H1 (cell line): ENCODE measurements at regions not wholly inside any gene's neighbourhood (a gene's known extent, or its start where the extent isn't known, plus 50 kb on each side); places are given as distances from the start of the nearest gene placed in this dataset.

Source experiments
- CTCF ChIA-PET: fragments of 300-600 bp; sonication (Branson Sonifier 250); formaldehyde crosslinking; loops from one replicate; lab custom pipeline; 2021; ENCODE audit not compliant: partially characterized antibody; lab: Charles Lee
- POLR2A ChIA-PET: fragments of 300-600 bp; sonication (Branson Sonifier 250); formaldehyde crosslinking; loops from one replicate; lab custom pipeline; 2021; ENCODE audit warnings: inconsistent platforms; ENCODE audit not compliant: partially characterized antibody; lab: Charles Lee
- DNase-seq, 2 experiments: peaks; one replicate each; pipeline versions ENCODE4 v3.0.0 to v3.0.0-alpha.2; 2010 to 2022; ENCODE audit warnings: low spot score in 2 of 2, low read depth in 1 of 2, mixed read lengths in 1 of 2
- FAIRE-seq: peaks from 2 replicates; lab custom pipeline; 2011; peaks lifted over from hg19 to GRCh38; lab: Jason Lieb, UNC
- H2AFZ ChIP-seq: 2 replicates; pipeline ENCODE4 v1.8.1; 2012; ENCODE audit warnings: low read length, inconsistent platforms
- H2AK5ac ChIP-seq: 2 replicates; pipeline ENCODE4 v1.6.1; 2013; ENCODE audit warnings: low read depth, low read length
- H2BK120ac ChIP-seq: replicated peaks from 2 replicates; pipeline ENCODE3; 2013; ENCODE audit warnings: low read depth, low read length, inconsistent platforms
- H2BK12ac ChIP-seq: 2 replicates; pipeline ENCODE4 v1.6.1; 2013; ENCODE audit warnings: low read depth, low read length
- H2BK15ac ChIP-seq: 2 replicates; pipeline ENCODE4 v1.6.1; 2013; ENCODE audit warnings: low read length
- H2BK20ac ChIP-seq: 2 replicates; pipeline ENCODE4 v1.6.1; 2013; ENCODE audit warnings: low read length
- H2BK5ac ChIP-seq: 2 replicates; pipeline ENCODE4 v1.6.1; 2013; ENCODE audit warnings: low read depth, low read length
- H3K14ac ChIP-seq: 2 replicates; pipeline ENCODE4 v1.6.1; 2013; ENCODE audit warnings: inconsistent platforms; ENCODE audit not compliant: insufficient read length
- H3K18ac ChIP-seq: 2 replicates; pipeline ENCODE4 v1.6.1; 2013; ENCODE audit warnings: low read length; ENCODE audit errors: extremely low read depth
- H3K23ac ChIP-seq: 2 replicates; pipeline ENCODE4 v1.6.1; 2013; ENCODE audit warnings: inconsistent platforms; ENCODE audit not compliant: insufficient read length
- H3K23me2 ChIP-seq: 2 replicates; pipeline ENCODE4 v1.6.1; 2013; ENCODE audit warnings: low read depth, low read length
- H3K27ac ChIP-seq: 2 replicates; pipeline ENCODE4 v1.6.1; 2011; ENCODE audit warnings: low read depth, low read length, inconsistent platforms
- H3K27me3 ChIP-seq, 4 experiments: replicated peaks in 1 of 4; 1 replicate in 1 of 4; 2 replicates in 3 of 4; pipeline versions ENCODE4 v1.6.1 to v1.8.1; 2011 to 2013; ENCODE audit warnings: low read length in 3 of 4, mild to moderate bottlenecking in 3 of 4, inconsistent platforms in 2 of 4, mixed read lengths in 2 of 4, moderate library complexity in 1 of 4; ENCODE audit not compliant: control insufficient read depth in 3 of 4, insufficient read depth in 3 of 4; ENCODE audit errors: extremely low read depth in 1 of 4
- H3K36me3 ChIP-seq, 4 experiments: 2 replicates each; pipeline versions ENCODE4 v1.6.1 to v1.8.1; 2011 to 2013; ENCODE audit warnings: mild to moderate bottlenecking in 4 of 4, low read length in 3 of 4, moderate library complexity in 2 of 4, control low read depth in 1 of 4, inconsistent platforms in 1 of 4; ENCODE audit not compliant: insufficient read depth in 4 of 4, control insufficient read depth in 2 of 4
- H3K4ac ChIP-seq: replicated peaks from 2 replicates; pipeline ENCODE3; 2013; ENCODE audit warnings: low read length, low read depth, mixed read lengths, inconsistent platforms; ENCODE audit not compliant: insufficient read length
- H3K4me1 ChIP-seq, 4 experiments: replicated peaks in 1 of 4; 1 replicate in 1 of 4; 2 replicates in 3 of 4; pipeline versions ENCODE4 v1.6.1 to v1.8.1; 2011 to 2013; ENCODE audit warnings: low read length in 3 of 4, inconsistent platforms in 2 of 4, mixed read lengths in 1 of 4; ENCODE audit not compliant: insufficient read depth in 4 of 4, control insufficient read depth in 3 of 4
- H3K4me2 ChIP-seq, 2 experiments: 2 replicates each; pipeline versions ENCODE4 v1.6.1 to v1.8.1; 2011 to 2013; ENCODE audit warnings: low read depth in 2 of 2, low read length in 2 of 2, control low read depth in 1 of 2, inconsistent platforms in 1 of 2, mild to moderate bottlenecking in 1 of 2; ENCODE audit not compliant: insufficient read depth in 1 of 2
- H3K4me3 ChIP-seq, 4 experiments: fragments of 200-600, 300-600 bp in 1 of 4; sonication (generic), shearing (Covaris generic), sonication (Bioruptor Twin) in 1 of 4; 2 replicates each; pipeline versions ENCODE4 v1.5.1 to v1.8.1; 2011 to 2016; ENCODE audit warnings: low read length in 4 of 4, low read depth in 3 of 4, control low read depth in 2 of 4, inconsistent platforms in 2 of 4, mild to moderate bottlenecking in 2 of 4, mixed read lengths in 1 of 4, moderate library complexity in 1 of 4; ENCODE audit not compliant: insufficient read depth in 2 of 4; ENCODE audit errors: extremely low read depth in 1 of 4
- H3K56ac ChIP-seq: replicated peaks from 2 replicates; pipeline ENCODE3; 2013; ENCODE audit warnings: low read depth, mild to moderate bottlenecking, mixed read lengths, low read length, inconsistent platforms; ENCODE audit not compliant: insufficient read length
- H3K79me1 ChIP-seq: 2 replicates; pipeline ENCODE4 v1.6.1; 2013; ENCODE audit warnings: low read depth, low read length, control low read depth
- H3K79me2 ChIP-seq, 2 experiments: 2 replicates each; pipeline versions ENCODE4 v1.6.1 to v1.8.1; 2012 to 2013; ENCODE audit warnings: low read length in 2 of 2, mild to moderate bottlenecking in 2 of 2, inconsistent platforms in 1 of 2; ENCODE audit not compliant: insufficient read depth in 2 of 2, control insufficient read depth in 1 of 2
- H3K9ac ChIP-seq, 4 experiments: replicated peaks in 1 of 4; 1 replicate in 1 of 4; 2 replicates in 3 of 4; pipeline versions ENCODE4 v1.6.1 to v1.8.1; 2011 to 2013; ENCODE audit warnings: low read depth in 3 of 4, low read length in 3 of 4, control low read depth in 2 of 4, mild to moderate bottlenecking in 2 of 4, moderate library complexity in 2 of 4, inconsistent platforms in 1 of 4; ENCODE audit errors: extremely low read depth in 1 of 4
- H3K9me3 ChIP-seq, 2 experiments: 2 replicates each; pipeline versions ENCODE4 v1.6.1 to v1.8.1; 2012 to 2013; ENCODE audit warnings: mild to moderate bottlenecking in 2 of 2, moderate library complexity in 2 of 2, control low read depth in 1 of 2, inconsistent platforms in 1 of 2, low read depth in 1 of 2, low read length in 1 of 2, mixed read lengths in 1 of 2; ENCODE audit not compliant: insufficient read depth in 2 of 2
- H4K20me1 ChIP-seq, 2 experiments: replicated peaks in 1 of 2; 2 replicates each; pipeline versions ENCODE3 to v1.8.1; 2011 to 2013; ENCODE audit warnings: inconsistent platforms in 2 of 2, low read length in 2 of 2, mild to moderate bottlenecking in 1 of 2; ENCODE audit not compliant: insufficient read depth in 2 of 2, control insufficient read depth in 1 of 2
- H4K5ac ChIP-seq: 2 replicates; pipeline ENCODE4 v1.6.1; 2013; ENCODE audit warnings: low read length, low read depth, mixed read lengths, inconsistent platforms; ENCODE audit not compliant: insufficient read length
- H4K8ac ChIP-seq: 2 replicates; pipeline ENCODE4 v1.8.0; 2013; ENCODE audit warnings: mild to moderate bottlenecking, moderate library complexity, low read length, inconsistent platforms; ENCODE audit not compliant: insufficient read depth; ENCODE audit errors: extremely low read depth
- H4K91ac ChIP-seq: replicated peaks from 2 replicates; pipeline ENCODE3; 2013; ENCODE audit warnings: low read length, mixed read lengths, inconsistent platforms; ENCODE audit not compliant: insufficient read length
- ASH2L ChIP-seq: fragments of 200-600, 300-600 bp; sonication (generic); IDR thresholded peaks from one replicate; pipeline ENCODE4 v1.7.1; 2017; ENCODE audit warnings: low read length
- CBX5 ChIP-seq: fragments of 300-800, 300-1000 bp; sonication (generic); IDR thresholded peaks from 2 replicates; pipeline ENCODE4 v1.7.1; 2016; ENCODE audit warnings: antibody characterized with exemption, low read length, low read depth
- CEBPB ChIP-seq: IDR thresholded peaks from 2 replicates; pipeline ENCODE4 v1.6.1; 2012; ENCODE audit warnings: low read depth, low read length
- EP300 ChIP-seq, 2 experiments: IDR thresholded peaks; 1 replicate in 1 of 2; 2 replicates in 1 of 2; pipeline ENCODE4 v1.6.1; 2011 to 2012; ENCODE audit warnings: low read depth in 2 of 2, low read length in 2 of 2, mild to moderate bottlenecking in 2 of 2, borderline replicate concordance in 1 of 2, inconsistent platforms in 1 of 2, moderate library complexity in 1 of 2
- FOSL1 ChIP-seq: IDR thresholded peaks from 2 replicates; pipeline ENCODE4 v1.6.1; 2011; ENCODE audit warnings: mild to moderate bottlenecking, low read depth, low read length, moderate library complexity; ENCODE audit not compliant: insufficient read depth
- GABPA ChIP-seq: IDR thresholded peaks from 2 replicates; pipeline ENCODE4 v1.6.1; 2011; ENCODE audit warnings: mild to moderate bottlenecking, low read length, moderate library complexity, borderline replicate concordance; ENCODE audit not compliant: insufficient read depth
- KDM5A ChIP-seq: fragments of 200-600 bp; IDR thresholded peaks from 2 replicates; pipeline ENCODE4 v1.7.1; 2012; ENCODE audit warnings: mild to moderate bottlenecking, low read length, inconsistent platforms, mixed read lengths
- MAFK ChIP-seq: IDR thresholded peaks from 2 replicates; pipeline ENCODE4 v1.6.1; 2012; ENCODE audit warnings: low read depth, mild to moderate bottlenecking, improper control_type of control experiment, low read length
- RNF2 ChIP-seq: fragments of 200-900, 300-1000 bp; sonication (generic); IDR thresholded peaks from 2 replicates; pipeline ENCODE4 v1.7.1; 2016; ENCODE audit warnings: borderline replicate concordance, low read depth, mild to moderate bottlenecking, antibody characterized with exemption, low read length; ENCODE audit not compliant: poor library complexity, severe bottlenecking; ENCODE audit errors: missing control alignments
- RXRA ChIP-seq: IDR thresholded peaks from 2 replicates; pipeline ENCODE4 v1.6.1; 2011; ENCODE audit warnings: low read depth, mild to moderate bottlenecking, low read length, moderate library complexity; ENCODE audit not compliant: insufficient read depth
- SAP30 ChIP-seq: fragments of 300-600 bp; sonication (generic); IDR thresholded peaks from 2 replicates; pipeline ENCODE4 v1.7.1; 2012; ENCODE audit warnings: low read length, moderate library complexity, mild to moderate bottlenecking, inconsistent platforms; ENCODE audit not compliant: insufficient read depth, insufficient replicate concordance
- SRF ChIP-seq: IDR thresholded peaks from 2 replicates; pipeline ENCODE4 v1.6.1; 2011; ENCODE audit warnings: mild to moderate bottlenecking, low read depth, low read length, moderate library complexity
- TAF1 ChIP-seq: IDR thresholded peaks from 2 replicates; pipeline ENCODE4 v1.6.1; 2011; ENCODE audit warnings: mild to moderate bottlenecking, low read depth, low read length
- YY1 ChIP-seq: IDR thresholded peaks from 2 replicates; pipeline ENCODE4 v1.6.1; 2011; ENCODE audit warnings: low read depth, mild to moderate bottlenecking, low read length
- WGBS, 2 experiments: shearing (Covaris generic) in 1 of 2; methylation state at CpG; one replicate each; pipeline versions ENCODE4 v1.1.6 to v1.1.7; 2013 to 2015; ENCODE audit warnings: low lambda C conversion rate in 2 of 2, mixed read lengths in 2 of 2, inconsistent platforms in 1 of 2, low coverage in 1 of 2, missing lambda C conversion rate in 1 of 2; ENCODE audit not compliant: insufficient replicate concordance in 2 of 2, insufficient coverage in 1 of 2, insufficient read length in 1 of 2; ENCODE audit errors: extremely low coverage in 1 of 2, missing lambda C conversion rate in 1 of 2; 5-methylcytosine and 5-hydroxymethylcytosine counted together

DNA sequence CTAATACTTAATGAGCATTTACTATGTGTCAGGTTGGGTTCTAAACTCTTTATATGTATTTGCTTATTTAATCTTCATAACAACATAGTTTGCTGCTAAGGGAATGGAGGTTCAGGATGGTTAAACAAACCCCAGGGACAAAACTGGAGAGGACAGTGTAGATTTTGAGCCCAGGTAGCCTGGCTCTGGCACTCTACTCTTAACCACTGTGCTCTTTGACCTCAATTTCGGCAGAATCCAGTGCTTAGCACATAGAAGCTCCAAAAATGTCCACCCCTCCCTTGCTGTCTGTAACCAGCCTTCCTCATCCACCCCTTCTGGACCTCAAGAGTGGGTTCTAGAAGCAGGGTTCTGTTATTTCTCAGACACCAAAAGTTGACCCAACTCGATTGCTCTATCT, 88.0 kb upstream of the SYT13 start:
- Histone ChIP-seq H3K56ac (no peak overlapping the region), H3K9me3 (no peaks in the 10 kb centered on the region), H4K5ac (no peak overlapping the region), H3K4me1 (peaks cover 0 to 5% (median 4%) of the 10 kb centered on the region in 4 experiments), H3K27ac (no peak overlapping the region), H4K20me1 (no peaks in the 10 kb centered on the region), H3K4me2 (no peak overlapping the region), H3K79me1 (no peaks in the 10 kb centered on the region), H4K8ac (no peak overlapping the region), H2BK12ac (no peak overlapping the region), H3K4ac (no peak overlapping the region), H3K79me2 (no peaks in the 10 kb centered on the region), H2AK5ac (no peak overlapping the region), H2BK20ac (no peak overlapping the region), H3K9ac (no peak overlapping the region), H3K4me3 (no peak overlapping the region), H2BK15ac (no peak overlapping the region), H3K18ac (no peak overlapping the region), H3K36me3 (no peaks in the 10 kb centered on the region), H4K91ac (no peak overlapping the region), H3K27me3 (peaks cover 0 to 3% (median 0%) of the 10 kb centered on the region in 4 experiments; a peak in 5 of 7 replicates), H2BK120ac (no peak overlapping the region), H3K23me2 (0 out of 2 replicates have a peak, but pooled peaks cover 4% of the 10 kb centered on the region), H2AFZ (no peak overlapping the region), H2BK5ac (no peak overlapping the region), H3K14ac (no peak overlapping the region), H3K23ac (no peak overlapping the region)
- ChIA-PET POLR2A (interaction anchor here (1.5 kb wide), 1 partner anchor 281 kb away, joined by 3 read pairs; no protein-coding TSS in a partner anchor), CTCF (interaction anchor here (0.6 to 5.4 kb wide), 11 partner anchors 12 to 397 kb away, joined by 3 to 52 read pairs (median 4); no protein-coding TSS in a partner anchor)
- FAIRE-seq (no peak), DNase-seq (no peak)
- 80% methylated on average over 2 of the region's 2 CpGs; no CpG with 5 or more reads in 1 of the 2 experiments for WGBS, 2 experiments
- TF ChIP-seq FOSL1 (no peak), MAFK (no peak), CEBPB (no peak), RNF2 (no peak), SRF (no peak), EP300 (IDR thresholded peaks at IDR 0.05; ENCODE audit: borderline replicate concordance in 1 of 2, low read depth in 2 of 2, low read length in 2 of 2) (no peak), RXRA (no peak), CBX5 (no peak), GABPA (no peak), ASH2L (no peak), YY1 (no peak), TAF1 (no peak), KDM5A (no peak), SAP30 (no peak)
